ENCODE measurements at regions not wholly inside any gene's neighbourhood (a gene's known extent, or its start where the extent isn't known, plus 50 kb on each side); places are given as distances from the start of the nearest gene placed in this dataset.

GRCh38 chr2:16172324-16173175, 232.2 kb downstream of the MYCN start:
- no peak for TF ChIP-seq ZNF565 (CRISPR knock-in tag; conservative IDR thresholded peaks at IDR 0.05; ENCODE audit: low read depth)
- no peak for TF ChIP-seq ISL1 (CRISPR knock-in tag; IDR thresholded peaks at IDR 0.05)
- no peak for TF ChIP-seq CSRNP3 (CRISPR knock-in tag; IDR thresholded peaks at IDR 0.05)
- no peak for TF ChIP-seq GLIS3 (CRISPR knock-in tag; IDR thresholded peaks at IDR 0.05)
- no peak for TF ChIP-seq CSDC2 (CRISPR knock-in tag; IDR thresholded peaks at IDR 0.05)
- no peak for TF ChIP-seq RARB (CRISPR knock-in tag; IDR thresholded peaks at IDR 0.05)
- TF ChIP-seq ZFP30 (CRISPR knock-in tag; IDR thresholded peaks at IDR 0.05): no peak
- no peak for TF ChIP-seq TCF4 (CRISPR knock-in tag; IDR thresholded peaks at IDR 0.05; ENCODE audit: borderline replicate concordance)
- TF ChIP-seq, protein P1, sequence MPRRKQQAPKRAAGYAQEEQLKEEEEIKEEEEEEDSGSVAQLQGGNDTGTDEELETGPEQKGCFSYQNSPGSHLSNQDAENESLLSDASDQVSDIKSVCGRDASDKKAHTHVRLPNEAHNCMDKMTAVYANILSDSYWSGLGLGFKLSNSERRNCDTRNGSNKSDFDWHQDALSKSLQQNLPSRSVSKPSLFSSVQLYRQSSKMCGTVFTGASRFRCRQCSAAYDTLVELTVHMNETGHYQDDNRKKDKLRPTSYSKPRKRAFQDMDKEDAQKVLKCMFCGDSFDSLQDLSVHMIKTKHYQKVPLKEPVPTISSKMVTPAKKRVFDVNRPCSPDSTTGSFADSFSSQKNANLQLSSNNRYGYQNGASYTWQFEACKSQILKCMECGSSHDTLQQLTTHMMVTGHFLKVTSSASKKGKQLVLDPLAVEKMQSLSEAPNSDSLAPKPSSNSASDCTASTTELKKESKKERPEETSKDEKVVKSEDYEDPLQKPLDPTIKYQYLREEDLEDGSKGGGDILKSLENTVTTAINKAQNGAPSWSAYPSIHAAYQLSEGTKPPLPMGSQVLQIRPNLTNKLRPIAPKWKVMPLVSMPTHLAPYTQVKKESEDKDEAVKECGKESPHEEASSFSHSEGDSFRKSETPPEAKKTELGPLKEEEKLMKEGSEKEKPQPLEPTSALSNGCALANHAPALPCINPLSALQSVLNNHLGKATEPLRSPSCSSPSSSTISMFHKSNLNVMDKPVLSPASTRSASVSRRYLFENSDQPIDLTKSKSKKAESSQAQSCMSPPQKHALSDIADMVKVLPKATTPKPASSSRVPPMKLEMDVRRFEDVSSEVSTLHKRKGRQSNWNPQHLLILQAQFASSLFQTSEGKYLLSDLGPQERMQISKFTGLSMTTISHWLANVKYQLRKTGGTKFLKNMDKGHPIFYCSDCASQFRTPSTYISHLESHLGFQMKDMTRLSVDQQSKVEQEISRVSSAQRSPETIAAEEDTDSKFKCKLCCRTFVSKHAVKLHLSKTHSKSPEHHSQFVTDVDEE (CRISPR knock-in tag; IDR thresholded peaks at IDR 0.05): no peak
- no peak for TF ChIP-seq OSR1 (CRISPR knock-in tag; IDR thresholded peaks at IDR 0.05)
- no peak for TF ChIP-seq ZC3H10 (CRISPR knock-in tag; IDR thresholded peaks at IDR 0.05)
- no peak for TF ChIP-seq PPARA (CRISPR knock-in tag; IDR thresholded peaks at IDR 0.05; ENCODE audit: borderline replicate concordance)
- no peak for ATAC-seq

GRCh38 chr2:16171425-16171920, 231.1 kb downstream of the MYCN start:
- TF ChIP-seq SNAI2 (CRISPR knock-in tag; IDR thresholded peaks at IDR 0.05) (no peak), ZC3H10 (CRISPR knock-in tag; IDR thresholded peaks at IDR 0.05) (no peak)
- ATAC-seq: no peak

GRCh38 chr2:16170675-16171424, 230.5 kb downstream of the MYCN start:
- TF ChIP-seq ARNTL (CRISPR knock-in tag; IDR thresholded peaks at IDR 0.05; ENCODE audit: borderline replicate concordance, low read depth): no peak
- no peak for TF ChIP-seq TCF4 (CRISPR knock-in tag; IDR thresholded peaks at IDR 0.05; ENCODE audit: borderline replicate concordance)
- TF ChIP-seq, protein P2, sequence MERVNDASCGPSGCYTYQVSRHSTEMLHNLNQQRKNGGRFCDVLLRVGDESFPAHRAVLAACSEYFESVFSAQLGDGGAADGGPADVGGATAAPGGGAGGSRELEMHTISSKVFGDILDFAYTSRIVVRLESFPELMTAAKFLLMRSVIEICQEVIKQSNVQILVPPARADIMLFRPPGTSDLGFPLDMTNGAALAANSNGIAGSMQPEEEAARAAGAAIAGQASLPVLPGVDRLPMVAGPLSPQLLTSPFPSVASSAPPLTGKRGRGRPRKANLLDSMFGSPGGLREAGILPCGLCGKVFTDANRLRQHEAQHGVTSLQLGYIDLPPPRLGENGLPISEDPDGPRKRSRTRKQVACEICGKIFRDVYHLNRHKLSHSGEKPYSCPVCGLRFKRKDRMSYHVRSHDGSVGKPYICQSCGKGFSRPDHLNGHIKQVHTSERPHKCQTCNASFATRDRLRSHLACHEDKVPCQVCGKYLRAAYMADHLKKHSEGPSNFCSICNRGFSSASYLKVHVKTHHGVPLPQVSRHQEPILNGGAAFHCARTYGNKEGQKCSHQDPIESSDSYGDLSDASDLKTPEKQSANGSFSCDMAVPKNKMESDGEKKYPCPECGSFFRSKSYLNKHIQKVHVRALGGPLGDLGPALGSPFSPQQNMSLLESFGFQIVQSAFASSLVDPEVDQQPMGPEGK (CRISPR knock-in tag; IDR thresholded peaks at IDR 0.05; ENCODE audit: borderline replicate concordance): no peak
- no peak for TF ChIP-seq CSDC2 (CRISPR knock-in tag; IDR thresholded peaks at IDR 0.05)
- TF ChIP-seq ZNF70 (CRISPR knock-in tag; IDR thresholded peaks at IDR 0.05): no peak
- TF ChIP-seq PPARA (CRISPR knock-in tag; IDR thresholded peaks at IDR 0.05; ENCODE audit: borderline replicate concordance): no peak
- TF ChIP-seq, protein P3, sequence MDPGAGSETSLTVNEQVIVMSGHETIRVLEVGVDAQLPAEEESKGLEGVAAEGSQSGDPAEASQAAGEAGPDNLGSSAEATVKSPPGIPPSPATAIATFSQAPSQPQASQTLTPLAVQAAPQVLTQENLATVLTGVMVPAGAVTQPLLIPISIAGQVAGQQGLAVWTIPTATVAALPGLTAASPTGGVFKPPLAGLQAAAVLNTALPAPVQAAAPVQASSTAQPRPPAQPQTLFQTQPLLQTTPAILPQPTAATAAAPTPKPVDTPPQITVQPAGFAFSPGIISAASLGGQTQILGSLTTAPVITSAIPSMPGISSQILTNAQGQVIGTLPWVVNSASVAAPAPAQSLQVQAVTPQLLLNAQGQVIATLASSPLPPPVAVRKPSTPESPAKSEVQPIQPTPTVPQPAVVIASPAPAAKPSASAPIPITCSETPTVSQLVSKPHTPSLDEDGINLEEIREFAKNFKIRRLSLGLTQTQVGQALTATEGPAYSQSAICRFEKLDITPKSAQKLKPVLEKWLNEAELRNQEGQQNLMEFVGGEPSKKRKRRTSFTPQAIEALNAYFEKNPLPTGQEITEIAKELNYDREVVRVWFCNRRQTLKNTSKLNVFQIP (CRISPR knock-in tag; IDR thresholded peaks at IDR 0.05; ENCODE audit: borderline replicate concordance, low read depth): no peak
- no peak for TF ChIP-seq ZFP3 (CRISPR knock-in tag; IDR thresholded peaks at IDR 0.05)
- TF ChIP-seq CREB5 (CRISPR knock-in tag; IDR thresholded peaks at IDR 0.05; ENCODE audit: low read depth): no peak
- no peak for TF ChIP-seq ZFP30 (CRISPR knock-in tag; IDR thresholded peaks at IDR 0.05)
- TF ChIP-seq GLIS3 (CRISPR knock-in tag; IDR thresholded peaks at IDR 0.05): no peak
- TF ChIP-seq CSRNP3 (CRISPR knock-in tag; IDR thresholded peaks at IDR 0.05): no peak
- no peak for TF ChIP-seq SNAI2 (CRISPR knock-in tag; IDR thresholded peaks at IDR 0.05)
- no peak for TF ChIP-seq RARB (CRISPR knock-in tag; IDR thresholded peaks at IDR 0.05)
- no peak for TF ChIP-seq ISL1 (CRISPR knock-in tag; IDR thresholded peaks at IDR 0.05)
- ATAC-seq: no peak
